ENCODE measurements at regions not wholly inside any gene's neighbourhood (a gene's known extent, or its start where the extent isn't known, plus 50 kb on each side); places are given as distances from the start of the nearest gene placed in this dataset.

GRCh38 chr17:71413935-71414334 lies 706.9 kb upstream of the SOX9 start:
- CTCF ChIA-PET: no interaction called here
- no peak for TF ChIP-seq EZH2 (IDR thresholded peaks at IDR 0.05; ENCODE audit: low read depth)
- TF ChIP-seq, protein P1, sequence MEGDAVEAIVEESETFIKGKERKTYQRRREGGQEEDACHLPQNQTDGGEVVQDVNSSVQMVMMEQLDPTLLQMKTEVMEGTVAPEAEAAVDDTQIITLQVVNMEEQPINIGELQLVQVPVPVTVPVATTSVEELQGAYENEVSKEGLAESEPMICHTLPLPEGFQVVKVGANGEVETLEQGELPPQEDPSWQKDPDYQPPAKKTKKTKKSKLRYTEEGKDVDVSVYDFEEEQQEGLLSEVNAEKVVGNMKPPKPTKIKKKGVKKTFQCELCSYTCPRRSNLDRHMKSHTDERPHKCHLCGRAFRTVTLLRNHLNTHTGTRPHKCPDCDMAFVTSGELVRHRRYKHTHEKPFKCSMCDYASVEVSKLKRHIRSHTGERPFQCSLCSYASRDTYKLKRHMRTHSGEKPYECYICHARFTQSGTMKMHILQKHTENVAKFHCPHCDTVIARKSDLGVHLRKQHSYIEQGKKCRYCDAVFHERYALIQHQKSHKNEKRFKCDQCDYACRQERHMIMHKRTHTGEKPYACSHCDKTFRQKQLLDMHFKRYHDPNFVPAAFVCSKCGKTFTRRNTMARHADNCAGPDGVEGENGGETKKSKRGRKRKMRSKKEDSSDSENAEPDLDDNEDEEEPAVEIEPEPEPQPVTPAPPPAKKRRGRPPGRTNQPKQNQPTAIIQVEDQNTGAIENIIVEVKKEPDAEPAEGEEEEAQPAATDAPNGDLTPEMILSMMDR (conservative IDR thresholded peaks at IDR 0.05): no peak
- H3K4me1 ChIP-seq (replicated peaks; ENCODE audit: insufficient read depth): peaks cover 23% of the 10 kb centered on the region
- BruUV-seq (replicated peaks): no TSS peak
- no peak for DNase-seq
- no peaks in the 10 kb centered on the region for H3K79me2 ChIP-seq (ENCODE audit: low read depth)
- H3K36me3 ChIP-seq (ENCODE audit: low read depth): peaks cover 6% of the 10 kb centered on the region; the same call in 1 of the 2 replicates
- no peaks in the 10 kb centered on the region for H3K27me3 ChIP-seq (ENCODE audit: insufficient read depth, low read depth)
- no peaks in the 10 kb centered on the region for H3K9me2 ChIP-seq (ENCODE audit: insufficient read depth)
- POLR2A ChIA-PET (ENCODE audit: unreplicated experiment): no interaction called here
- H3K4me3 ChIP-seq: no peak overlapping the region
- no peaks in the 10 kb centered on the region for H4K20me1 ChIP-seq (ENCODE audit: insufficient read depth)
- peaks cover 13% of the 10 kb centered on the region for H3F3A ChIP-seq (ENCODE audit: insufficient read depth, low read depth)
- no peak overlapping the region for H2AFZ ChIP-seq
- peak overlapping the region; percentile 98 for H3K27ac ChIP-seq
- H3K9me3 ChIP-seq (ENCODE audit: insufficient read depth, low read depth): peaks cover 37% of the 10 kb centered on the region
- intact Hi-C loops (cut with micrococcal nuclease; ENCODE audit: unreplicated experiment): loop anchor here (1.0 kb wide), 1 partner anchor 10 kb away; no protein-coding TSS in a partner anchor
- H3K4me2 ChIP-seq: no peak overlapping the region

- Histone ChIP-seq H3K36me3 (ENCODE audit: low read depth) (peaks cover 8% of the 10 kb centered on the region), H3K27me3 (ENCODE audit: insufficient read depth, low read depth) (no peaks in the 10 kb centered on the region), H2AFZ (no peak overlapping the region), H4K20me1 (ENCODE audit: insufficient read depth) (no peaks in the 10 kb centered on the region), H3K4me2 (no peak overlapping the region), H3K27ac (no peak overlapping the region), H3K9me3 (ENCODE audit: insufficient read depth, low read depth) (peaks cover 29% of the 10 kb centered on the region), H3K4me1 (replicated peaks; ENCODE audit: insufficient read depth) (peaks cover 18% of the 10 kb centered on the region), H3K9me2 (ENCODE audit: insufficient read depth) (no peaks in the 10 kb centered on the region), H3K4me3 (no peak overlapping the region), H3K79me2 (ENCODE audit: low read depth) (no peaks in the 10 kb centered on the region), H3F3A (ENCODE audit: insufficient read depth, low read depth) (peaks cover 14% of the 10 kb centered on the region)
- POLR2A ChIA-PET (ENCODE audit: unreplicated experiment): no interaction called here
- CTCF ChIA-PET: no interaction called here
- no TSS peak for BruUV-seq (replicated peaks)
- intact Hi-C loops (cut with micrococcal nuclease; ENCODE audit: unreplicated experiment): no loop called here
- no peak for TF ChIP-seq EZH2 (IDR thresholded peaks at IDR 0.05; ENCODE audit: low read depth)
- TF ChIP-seq, protein P1 (conservative IDR thresholded peaks at IDR 0.05): no peak
- DNase-seq: no peak
These were observed 703.7 kb upstream of the SOX9 start for GRCh38 chr17:71417142-71417541.

DNA sequence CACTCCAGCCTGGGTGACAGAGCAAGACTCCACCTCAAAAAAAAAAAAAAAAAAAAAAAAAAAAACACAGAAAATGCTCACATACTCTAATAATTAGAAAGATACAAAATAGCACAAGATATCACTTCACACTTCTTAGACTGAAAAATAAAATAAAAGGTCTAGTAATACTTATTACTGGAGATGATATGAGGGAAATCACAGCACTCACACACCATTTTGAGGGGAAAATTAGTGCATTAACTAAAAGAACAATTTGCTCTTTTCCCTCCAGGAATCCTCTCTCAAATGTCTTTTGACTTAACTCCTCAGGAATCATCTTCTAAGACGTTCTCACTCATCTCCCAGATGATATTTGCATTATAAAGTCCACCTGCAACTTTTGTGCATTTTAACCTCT lies 697.9 kb upstream of the SOX9 start:
- no peaks in the 10 kb centered on the region for H3K9me2 ChIP-seq (ENCODE audit: insufficient read depth)
- intact Hi-C loops (cut with micrococcal nuclease; ENCODE audit: unreplicated experiment): loop anchor here (5.0 kb wide), 1 partner anchor 209 kb away; no protein-coding TSS in a partner anchor

More for the DNA sequence above, 697.9 kb upstream of the SOX9 start:
- Histone ChIP-seq H3K27ac (peak overlapping the region; percentile 96), H3K9me3 (ENCODE audit: insufficient read depth, low read depth) (peaks cover 36% of the 10 kb centered on the region), H4K20me1 (ENCODE audit: insufficient read depth) (no peaks in the 10 kb centered on the region), H3F3A (ENCODE audit: insufficient read depth, low read depth) (peaks cover 31% of the 10 kb centered on the region), H3K4me2 (no peak overlapping the region; the same call in 1 of the 2 replicates), H3K4me1 (replicated peaks; ENCODE audit: insufficient read depth) (peaks cover 24% of the 10 kb centered on the region), H3K27me3 (ENCODE audit: insufficient read depth, low read depth) (no peaks in the 10 kb centered on the region), H3K79me2 (ENCODE audit: low read depth) (no peaks in the 10 kb centered on the region), H2AFZ (no peak overlapping the region), H3K4me3 (no peak overlapping the region), H3K36me3 (ENCODE audit: low read depth) (peaks cover 3% of the 10 kb centered on the region; the same call in 1 of the 2 replicates)
- no peak for DNase-seq
- POLR2A ChIA-PET (ENCODE audit: unreplicated experiment): no interaction called here
- CTCF ChIA-PET: no interaction called here
- BruUV-seq (replicated peaks): no TSS peak
- TF ChIP-seq, protein P1 (conservative IDR thresholded peaks at IDR 0.05): no peak
- no peak for TF ChIP-seq EZH2 (IDR thresholded peaks at IDR 0.05; ENCODE audit: low read depth)

Data from PC-9 (cell line).